ENCODE measurements at regions not wholly inside any gene's neighbourhood (a gene's known extent, or its start where the extent isn't known, plus 50 kb on each side); places are given as distances from the start of the nearest gene placed in this dataset.
A peak's percentile ranks its signal among the peaks of the same experiment; 100 is the strongest.

DNA sequence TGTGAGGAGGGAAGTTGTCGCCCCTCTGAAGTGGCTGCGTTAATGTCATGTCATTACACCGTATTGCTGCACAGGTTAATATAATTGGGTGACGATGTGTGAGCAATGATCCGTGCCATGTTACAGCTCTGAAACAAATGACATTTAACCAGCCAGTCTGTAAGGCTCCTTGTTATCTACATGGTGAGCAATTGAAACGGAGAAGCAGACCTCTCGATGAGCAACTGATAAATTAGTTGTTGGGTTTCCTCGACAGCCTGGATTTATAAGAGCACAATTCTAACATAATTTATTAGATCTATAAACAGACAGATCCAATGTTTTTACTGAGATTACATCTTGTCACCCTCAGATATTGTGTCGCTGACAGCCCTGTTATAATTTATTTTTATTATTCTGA is 49.9 kb upstream of the MAFB start:
- DNase-seq = no peak

- DNase-seq = no peak
These were observed 50.8 kb upstream of the MAFB start for GRCh38 chr20:40739841-40740240.

GRCh38 chr20:40741507-40742106 is 52.6 kb upstream of the MAFB start:
- DNase-seq = peak; percentile 79 to 90 (median 86)

DNA sequence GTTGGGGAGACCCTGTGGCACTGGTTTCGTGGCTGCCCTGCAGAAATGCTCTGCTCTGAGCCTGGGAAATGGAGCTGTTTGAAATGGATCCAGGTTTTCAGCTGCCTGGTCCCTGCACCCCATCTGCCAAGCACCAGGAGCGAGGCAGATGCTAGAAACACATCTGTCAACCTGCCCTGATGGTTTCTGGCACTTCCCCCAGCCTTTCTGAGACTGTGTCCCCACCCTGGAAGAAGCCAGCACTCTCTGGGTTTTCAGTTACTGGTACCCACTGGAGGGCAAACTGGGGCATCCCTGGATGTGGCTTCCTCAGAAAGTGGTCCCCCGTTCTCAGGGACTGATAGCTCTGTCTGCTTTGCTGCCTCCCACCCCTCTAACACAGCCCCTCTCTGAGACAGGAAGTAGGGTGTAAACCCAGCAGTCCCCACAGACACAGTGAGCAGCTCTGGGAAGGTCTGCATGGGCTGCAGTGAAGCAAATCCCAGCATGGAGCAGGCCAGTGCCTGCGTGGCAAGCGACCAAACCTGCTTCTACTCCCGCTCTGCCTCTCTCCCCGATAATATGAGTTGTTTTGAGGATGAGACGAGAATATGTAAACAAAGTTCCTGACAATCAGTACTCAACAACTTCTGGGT is 54.2 kb upstream of the MAFB start:
- no peak for DNase-seq

- peak in 3 of 4 experiments; percentile 28 to 53 (median 49) for DNase-seq
These were observed 55.2 kb upstream of the MAFB start for GRCh38 chr20:40744072-40744817.

GRCh38 chr20:40744818-40745175 is 55.8 kb upstream of the MAFB start:
- no peak for DNase-seq

DNA sequence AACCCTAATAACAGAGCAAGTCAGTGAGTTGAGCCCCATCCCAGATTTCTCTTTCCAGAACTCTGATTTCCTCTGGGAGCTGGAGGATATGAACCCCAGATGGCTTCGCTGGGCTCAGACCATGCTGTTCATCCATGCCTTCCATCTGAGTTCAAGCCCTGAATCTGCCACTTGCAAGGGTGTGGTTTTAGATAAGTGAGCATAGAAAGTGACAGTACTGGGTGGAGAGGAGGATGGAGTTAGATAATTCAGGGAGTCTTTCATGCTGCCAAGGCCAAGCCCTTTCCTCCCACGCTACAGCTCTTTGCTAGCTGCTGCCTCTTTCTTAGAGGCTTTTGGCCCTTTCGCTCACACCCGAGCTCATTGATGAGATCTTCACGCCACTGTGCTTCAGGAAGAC is 57.2 kb upstream of the MAFB start:
- DNase-seq = no peak

GRCh38 chr20:40748182-40748581 is 59.1 kb upstream of the MAFB start:
- no peak for DNase-seq

- DNase-seq = no peak
These were observed 61.0 kb upstream of the MAFB start for GRCh38 chr20:40749985-40750506.

DNA sequence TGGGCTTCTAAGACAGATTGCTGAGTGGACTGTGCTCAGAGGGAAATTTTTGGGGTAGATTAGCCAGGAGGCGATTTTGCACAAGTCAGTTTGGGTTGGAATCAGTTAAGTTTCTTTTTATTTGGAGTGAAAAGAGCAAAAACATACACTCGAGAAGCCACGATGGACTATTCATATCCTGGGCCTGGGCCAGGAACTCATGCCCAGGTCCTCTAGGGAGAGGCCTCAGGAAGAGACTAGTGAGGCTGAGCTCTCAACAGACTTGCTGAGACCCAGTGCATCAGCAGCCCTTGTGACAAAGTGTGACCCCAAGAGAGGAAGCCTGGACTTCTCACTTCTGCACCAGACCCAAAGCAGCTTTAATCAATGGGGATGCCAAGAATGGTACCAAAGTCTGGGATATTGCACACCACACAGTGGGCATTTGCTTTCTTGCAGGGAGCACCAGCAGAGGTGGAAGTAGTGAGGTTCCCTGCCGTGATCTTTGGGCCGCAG is 61.6 kb upstream of the MAFB start:
- peak in 3 of 4 experiments; percentile 40 to 52 (median 44) for DNase-seq

GRCh38 chr20:40753472-40753871 is 64.4 kb upstream of the MAFB start:
- peak in 3 of 4 experiments; percentile 36 to 68 (median 59) for DNase-seq

DNA sequence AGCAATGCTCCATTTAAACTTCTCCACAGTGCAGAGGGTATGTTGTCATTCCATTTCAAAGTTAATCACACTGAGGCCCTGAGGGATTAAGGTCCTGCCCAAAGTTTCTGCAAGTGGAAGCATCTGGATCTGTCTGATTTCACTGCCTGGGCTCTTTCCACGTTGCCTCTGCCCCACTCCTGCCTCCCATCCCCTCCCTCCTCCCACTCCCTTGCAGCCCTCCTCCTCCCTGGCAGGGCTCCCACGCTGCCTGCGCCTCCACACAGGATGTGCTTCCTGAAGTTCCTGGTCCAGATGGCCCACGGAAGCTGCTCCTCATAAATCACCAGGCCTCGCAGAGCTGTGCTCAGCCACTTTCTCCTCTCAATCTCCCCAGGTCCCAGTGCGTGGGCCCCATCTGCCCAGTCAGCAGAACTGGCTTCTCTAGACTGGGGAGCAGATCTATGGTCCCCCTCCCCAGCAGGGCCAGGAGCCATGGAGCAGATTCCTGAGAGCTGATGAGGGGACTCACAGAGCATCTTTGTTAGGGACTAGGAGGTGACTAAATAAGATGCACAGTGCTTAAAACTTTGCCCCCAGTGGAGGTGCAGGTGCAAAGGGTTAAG is 65.4 kb upstream of the MAFB start:
- peak in 1 of 4 experiments; percentile 33 for DNase-seq

GRCh38 chr20:40757087-40757486 is 68.1 kb upstream of the MAFB start:
- peak in 2 of 4 experiments; percentile 35 to 47 for DNase-seq

DNA sequence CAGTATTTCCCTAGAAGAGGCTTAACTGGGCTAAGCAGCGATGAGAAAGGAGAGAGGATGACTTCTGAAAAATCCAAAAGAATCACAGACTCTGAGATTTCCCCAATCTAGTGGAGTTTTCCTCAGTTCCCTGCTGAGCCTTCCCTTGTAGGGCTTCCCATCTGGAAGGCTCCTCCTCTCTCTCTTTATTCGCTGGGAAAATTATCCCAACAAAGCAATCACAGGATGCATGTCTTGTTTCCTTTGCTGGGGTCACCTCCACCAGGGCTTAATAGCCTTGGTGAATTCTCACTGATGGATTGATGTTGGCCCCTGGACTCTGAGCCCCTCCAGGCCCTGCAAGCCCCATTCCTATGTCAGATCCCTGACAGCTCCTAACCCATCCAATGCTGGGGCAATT is 69.8 kb upstream of the MAFB start:
- DNase-seq = no peak

GRCh38 chr20:40760399-40760798 is 71.4 kb upstream of the MAFB start:
- DNase-seq = no peak

DNA sequence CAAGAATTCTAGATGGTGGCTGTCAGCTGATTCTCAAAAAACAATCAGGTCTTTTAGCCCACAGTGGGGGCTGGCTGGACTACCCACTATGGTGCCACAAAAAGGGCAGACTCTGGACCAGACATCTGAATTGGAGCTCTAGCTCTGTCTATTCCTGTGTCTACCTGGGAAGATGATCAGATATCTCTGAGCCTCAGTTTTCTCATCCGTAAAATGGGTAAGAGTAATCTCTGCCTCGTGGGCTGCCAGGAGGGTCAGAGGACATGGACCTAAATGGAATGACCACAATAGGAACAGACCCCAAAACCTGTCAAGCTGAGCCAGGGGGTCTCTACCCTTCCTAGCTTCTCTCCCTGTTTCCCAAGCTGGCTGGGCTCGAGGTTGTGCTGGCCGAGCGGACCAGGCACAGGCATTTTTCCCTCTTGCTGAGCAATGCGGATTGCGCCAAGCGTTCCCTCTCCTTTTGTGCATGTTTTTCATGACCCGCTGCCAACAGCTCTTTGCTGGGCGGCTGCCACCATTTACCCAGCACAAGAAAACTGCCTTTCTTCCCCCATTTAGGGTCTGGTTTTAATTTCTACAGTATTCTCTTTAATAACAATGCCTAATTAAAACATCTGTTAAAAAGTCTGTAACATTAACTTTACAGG is 74.7 kb upstream of the MAFB start:
- DNase-seq = no peak

DNA sequence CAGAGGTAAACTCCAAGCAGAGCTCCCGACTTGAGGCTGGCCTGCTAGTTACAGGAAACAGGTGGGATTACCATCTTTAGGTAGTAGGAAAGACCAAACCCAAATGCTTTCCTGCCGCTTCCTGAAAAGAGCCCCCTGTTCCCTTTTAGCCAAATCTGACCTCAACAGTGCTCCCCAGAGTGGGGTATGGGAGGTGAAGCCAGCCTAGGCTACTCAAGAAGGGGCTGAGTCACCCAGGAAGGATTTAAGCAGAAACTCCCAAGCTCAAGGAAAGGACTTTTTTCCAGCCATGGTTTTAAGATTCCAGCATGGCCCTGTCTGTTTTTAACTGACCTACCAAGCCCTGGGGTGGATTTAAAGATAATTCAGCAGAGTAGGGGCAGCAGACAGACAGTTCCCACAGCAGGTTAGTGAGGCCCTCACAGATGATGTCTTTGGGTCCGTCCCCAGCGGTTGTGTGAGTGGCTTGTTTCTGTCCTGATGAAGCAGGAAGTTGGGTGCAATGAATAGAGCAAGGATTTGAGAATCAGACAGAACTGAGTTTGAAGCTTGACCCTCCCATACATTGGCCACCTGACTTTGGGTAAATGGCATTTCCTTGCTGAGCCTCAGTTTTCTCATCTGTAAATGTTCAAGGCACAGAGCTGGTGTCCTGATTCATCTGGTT is 76.9 kb upstream of the MAFB start:
- peak in 3 of 4 experiments; percentile 39 to 46 (median 40) for DNase-seq

DNA sequence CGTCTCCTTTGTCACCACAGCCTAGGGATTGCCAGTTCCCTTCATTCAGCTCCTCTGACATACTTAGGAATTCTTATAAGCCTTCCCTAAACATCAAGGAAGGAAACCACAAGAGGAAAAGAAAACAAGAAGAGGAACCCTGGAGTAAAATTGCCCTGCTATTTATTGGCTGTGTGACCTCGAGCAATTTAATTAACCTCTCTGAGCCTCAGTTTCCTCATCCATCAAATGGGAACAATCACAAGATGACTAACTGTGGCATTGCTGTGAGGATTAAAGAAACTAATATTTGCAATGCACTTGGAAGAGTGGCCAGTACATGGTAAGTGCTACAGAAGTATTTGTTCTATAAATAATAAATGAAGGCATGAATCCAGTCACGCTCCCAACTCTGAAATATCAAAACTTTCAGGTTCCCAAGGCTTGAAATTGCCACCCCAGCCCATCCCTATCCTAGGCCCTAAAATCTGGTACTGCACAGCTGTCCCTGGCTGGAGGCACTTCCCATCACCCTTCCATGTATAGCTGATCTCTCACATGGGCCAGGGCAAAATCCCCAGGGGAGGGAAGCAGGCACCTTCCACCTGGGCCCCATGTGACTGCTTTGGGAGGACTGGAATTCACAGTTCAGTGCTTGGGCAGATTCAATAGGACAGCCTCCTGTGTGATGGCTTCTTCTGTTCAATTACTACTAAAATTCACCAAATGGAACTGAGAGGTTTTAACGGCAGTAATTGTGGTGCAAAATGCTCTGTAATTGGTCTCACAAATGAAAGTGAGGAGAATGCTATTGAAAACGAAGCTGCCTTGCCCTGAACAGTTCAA is 78.0 kb upstream of the MAFB start:
- no peak for DNase-seq

DNA sequence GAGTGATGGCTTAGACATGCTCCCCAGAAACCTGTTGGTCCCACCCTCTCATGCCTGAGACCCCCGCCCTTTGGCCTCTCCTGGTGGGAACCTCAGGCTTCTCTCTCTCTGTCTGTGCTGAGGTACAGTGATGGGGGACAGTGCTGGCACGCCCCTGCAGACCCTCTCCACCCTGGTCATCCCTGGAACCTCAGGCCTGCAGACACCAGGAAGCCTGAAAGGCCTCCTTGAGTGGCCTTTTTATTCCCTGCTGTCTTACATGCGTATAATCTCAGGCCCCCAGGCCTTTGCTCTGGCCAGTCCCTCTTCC is 78.5 kb upstream of the MAFB start:
- DNase-seq = no peak

- DNase-seq = no peak
These were observed 79.1 kb upstream of the MAFB start for GRCh38 chr20:40768105-40768504.

GRCh38 chr20:40769677-40770285 is 80.7 kb upstream of the MAFB start:
- DNase-seq = peak; percentile 81 to 91 (median 86)
